ENCODE measurements at regions not wholly inside any gene's neighbourhood (a gene's known extent, or its start where the extent isn't known, plus 50 kb on each side); places are given as distances from the start of the nearest gene placed in this dataset.
A peak's percentile ranks its signal among the peaks of the same experiment; 100 is the strongest.

DNA sequence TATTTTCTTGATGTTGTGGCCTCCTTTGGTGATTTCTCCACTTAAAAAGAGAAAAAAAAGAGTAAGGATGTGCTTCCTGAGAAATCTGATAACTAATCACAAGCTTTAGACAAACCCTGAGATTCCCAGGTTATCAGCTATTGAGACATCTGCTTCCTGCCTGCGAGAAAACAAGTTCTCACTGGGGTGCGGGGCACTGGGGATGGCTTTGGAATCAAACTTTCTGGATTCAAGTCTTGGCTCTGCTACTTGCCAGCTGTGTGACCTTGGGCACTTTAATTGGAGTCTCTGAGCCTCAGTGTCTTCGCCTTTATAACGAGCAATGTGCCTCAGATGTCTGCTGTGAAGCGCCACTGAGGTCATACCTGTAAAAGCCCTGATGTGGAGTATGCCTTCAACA lies 152.5 kb upstream of the NAV2 start:
- DNase-seq = no peak

DNA sequence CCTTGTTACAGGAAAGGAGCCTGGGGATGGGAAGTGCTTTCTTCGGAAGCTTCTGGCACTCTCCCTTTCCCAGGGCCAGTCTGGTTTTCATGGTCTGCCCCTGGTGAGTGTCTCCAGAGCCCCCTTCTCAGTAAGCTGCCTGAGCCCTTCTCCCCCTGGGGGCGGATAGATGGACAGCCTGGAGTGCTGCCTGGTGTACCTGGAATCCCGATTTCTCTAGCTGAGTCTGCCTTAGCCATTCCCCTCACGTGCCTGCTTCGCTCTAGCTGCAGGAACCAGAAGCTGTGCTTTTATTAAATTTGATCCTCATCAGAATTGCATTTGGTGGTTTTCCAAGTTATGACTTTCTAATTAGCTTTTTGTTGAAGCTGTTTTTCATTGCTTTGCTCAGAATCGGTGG lies 152.9 kb upstream of the NAV2 start:
- no peak for DNase-seq

GRCh38 chr11:19558189-19558986 lies 154.2 kb upstream of the NAV2 start:
- no peak for DNase-seq

DNA sequence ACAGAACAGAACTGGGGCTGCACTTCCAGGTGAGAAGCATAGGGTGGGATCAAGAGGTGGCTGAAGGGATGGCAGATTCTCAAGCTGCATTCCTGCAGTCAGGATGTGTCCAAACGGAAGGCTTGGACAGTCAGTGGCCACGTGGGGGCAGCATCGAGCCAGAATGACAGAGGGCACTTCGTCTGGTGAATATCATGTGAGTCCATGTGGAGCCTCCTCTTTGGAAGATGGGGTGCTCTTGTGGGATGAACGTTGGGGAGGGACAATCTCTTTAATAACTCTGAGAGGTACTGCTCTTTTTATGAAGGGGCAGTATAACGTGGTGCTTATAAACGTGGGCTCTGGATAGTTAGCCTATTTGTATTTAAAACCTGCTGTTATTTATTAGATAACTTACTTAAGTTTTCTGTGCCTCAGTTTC lies 154.9 kb upstream of the NAV2 start:
- DNase-seq = peak in 1 of 2 donors; percentile 66

GRCh38 chr11:19557185-19557584 lies 155.5 kb upstream of the NAV2 start:
- no peak for DNase-seq

GRCh38 chr11:19555266-19555665 lies 157.4 kb upstream of the NAV2 start:
- DNase-seq = no peak

DNA sequence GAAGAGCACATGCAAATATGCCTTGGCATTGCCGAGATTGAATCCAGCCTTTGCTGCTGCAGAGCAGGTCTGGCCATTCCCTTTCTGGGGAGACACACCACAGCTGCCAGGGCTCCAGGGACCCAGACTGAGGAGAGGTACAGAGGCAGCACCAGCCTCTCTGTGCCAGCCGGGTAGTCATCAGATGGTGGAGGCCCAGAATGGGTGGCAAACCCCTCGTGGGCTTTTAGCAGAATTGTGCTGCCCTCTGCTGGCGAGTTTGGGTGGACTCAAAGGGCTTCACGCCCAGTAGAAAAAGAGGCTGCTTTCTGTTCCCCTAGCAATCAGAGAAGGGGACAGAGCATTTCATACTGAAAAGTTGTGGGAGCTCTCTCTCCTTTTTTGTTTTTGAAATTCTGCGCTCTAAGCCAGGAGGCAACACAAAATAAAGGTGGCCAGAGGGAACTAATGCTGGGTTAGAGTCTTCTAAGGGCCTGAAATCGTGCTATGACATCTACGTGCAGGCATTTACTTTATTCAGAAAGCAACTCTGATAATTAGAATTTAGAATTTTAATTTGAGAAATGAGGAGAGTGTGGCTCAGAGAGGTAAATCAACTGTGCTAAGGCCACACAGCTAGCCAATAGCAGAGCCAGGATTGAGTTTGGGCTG lies 158.8 kb upstream of the NAV2 start:
- peak; percentile 61 to 73 for DNase-seq

DNA sequence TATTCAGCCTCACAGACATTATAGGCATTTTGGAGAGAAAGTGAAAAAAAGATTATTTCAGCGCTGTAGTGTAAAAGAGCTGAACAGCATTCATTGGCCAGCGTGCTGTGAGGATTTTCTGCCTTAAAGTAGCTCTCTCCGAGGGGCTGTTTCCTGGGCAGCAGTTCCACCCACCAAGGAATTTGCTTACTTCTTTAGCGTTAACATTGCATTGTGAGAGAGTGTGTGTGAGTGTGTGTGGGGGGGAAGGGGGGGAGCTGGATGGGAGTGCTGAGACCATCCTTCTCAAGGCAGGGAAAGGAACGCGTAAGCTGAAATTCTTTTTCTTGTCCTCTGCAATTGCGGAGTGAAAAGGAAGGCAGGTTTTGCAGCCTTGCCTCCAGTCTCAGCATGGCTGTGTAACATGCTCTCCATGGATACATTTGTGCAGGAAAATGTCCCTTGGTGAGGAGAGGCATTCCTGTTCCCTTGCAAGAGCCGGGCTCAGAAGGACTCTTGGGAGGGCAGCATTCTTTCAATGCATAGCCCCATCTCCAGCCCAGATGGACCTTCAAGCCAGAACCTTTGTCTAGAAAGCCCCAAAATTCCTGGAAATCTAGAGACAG lies 159.9 kb upstream of the NAV2 start:
- DNase-seq = no peak

- DNase-seq = no peak
Measured at GRCh38 chr11:19552161-19552560, 160.5 kb upstream of the NAV2 start.

- DNase-seq = no peak
Measured at GRCh38 chr11:19551457-19551856, 161.2 kb upstream of the NAV2 start.

DNA sequence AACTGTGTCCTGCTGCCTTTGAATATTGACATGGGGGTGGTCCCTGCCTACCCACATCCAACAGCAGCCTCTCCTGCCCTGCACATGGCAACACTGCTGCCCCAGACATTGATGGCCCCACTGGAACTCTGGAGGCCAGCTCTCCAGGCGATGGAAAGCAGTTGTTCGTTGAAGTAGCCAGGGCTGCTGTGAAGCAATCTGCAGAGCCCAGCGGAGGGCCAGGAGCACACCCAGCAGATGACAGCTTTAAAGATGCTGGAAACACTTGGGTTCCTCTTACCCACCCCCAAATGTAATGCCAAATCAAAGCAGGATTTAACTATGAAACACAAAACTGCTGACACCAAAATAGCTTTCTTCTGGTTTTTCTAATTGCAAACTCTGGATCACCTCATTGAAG lies 165.6 kb upstream of the NAV2 start:
- no peak for DNase-seq

DNA sequence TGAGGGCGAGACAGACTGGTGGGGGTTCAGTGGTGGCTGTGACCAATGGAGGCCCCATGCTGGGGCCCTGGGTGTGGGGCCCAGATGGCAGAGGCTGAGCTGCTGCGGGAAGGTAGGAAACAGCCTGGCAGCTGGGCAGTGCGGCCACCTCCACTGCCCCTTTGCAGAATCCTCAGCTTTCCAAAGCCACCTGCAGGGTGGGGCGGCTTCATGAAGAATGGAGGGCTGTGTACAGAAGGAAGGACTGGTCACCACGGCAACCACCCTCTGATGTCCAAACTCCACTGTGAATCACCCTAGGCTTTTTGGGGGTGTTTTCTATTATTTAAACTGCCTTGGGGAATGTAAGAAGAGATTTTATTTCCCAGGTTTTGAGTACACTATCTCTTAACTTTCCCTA lies 166.3 kb upstream of the NAV2 start:
- no peak for DNase-seq

DNA sequence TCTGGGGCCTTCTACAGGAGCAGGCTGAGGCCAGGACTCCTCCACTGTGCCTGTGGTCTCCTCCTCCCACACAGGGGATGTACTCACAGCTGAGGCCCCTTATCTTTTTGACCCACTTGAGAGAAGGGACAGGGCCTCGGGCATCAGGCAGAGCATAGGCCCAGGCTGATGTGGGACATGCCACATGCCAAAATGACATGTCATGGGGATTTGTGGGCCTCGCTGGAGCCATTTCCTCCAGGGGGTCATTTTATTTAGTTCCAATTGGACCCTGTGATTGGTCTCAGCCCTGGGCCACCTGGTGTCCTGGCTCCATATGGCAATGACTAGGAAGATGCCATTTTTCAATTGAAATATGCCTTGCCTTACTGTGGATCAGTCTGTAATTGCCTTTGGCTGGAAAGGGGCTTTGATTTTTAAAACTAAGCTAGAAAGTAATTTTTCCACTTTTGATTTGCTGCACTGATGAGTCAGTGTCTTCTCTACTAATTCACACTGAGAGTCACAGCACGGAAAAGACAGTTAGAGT lies 171.1 kb upstream of the NAV2 start:
- no peak for DNase-seq

GRCh38 chr11:19539861-19540260 lies 172.8 kb upstream of the NAV2 start:
- DNase-seq = no peak

GRCh38 chr11:19537803-19538453 lies 174.7 kb upstream of the NAV2 start:
- no peak for DNase-seq

DNA sequence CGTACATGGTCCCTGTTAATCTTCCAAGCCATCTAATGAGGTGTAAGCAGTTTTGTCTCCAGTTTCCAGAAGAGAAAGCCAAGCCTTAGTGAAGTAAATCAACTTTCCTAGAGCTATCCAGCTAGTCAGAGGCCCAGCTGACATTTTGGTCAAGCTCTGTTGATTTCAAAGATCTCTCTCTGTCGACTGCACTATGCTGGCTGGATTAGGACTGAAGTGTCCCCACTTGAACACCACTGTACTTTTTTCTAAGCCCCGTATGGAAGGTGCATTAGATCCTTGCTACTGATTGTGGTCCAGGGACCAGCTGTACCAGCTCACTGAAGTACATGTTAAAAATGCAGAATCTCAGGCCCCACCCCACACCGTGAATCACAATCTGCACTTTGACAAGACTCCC lies 176.5 kb upstream of the NAV2 start:
- DNase-seq = no peak

GRCh38 chr11:19530505-19530904 lies 182.1 kb upstream of the NAV2 start:
- no peak for DNase-seq

DNA sequence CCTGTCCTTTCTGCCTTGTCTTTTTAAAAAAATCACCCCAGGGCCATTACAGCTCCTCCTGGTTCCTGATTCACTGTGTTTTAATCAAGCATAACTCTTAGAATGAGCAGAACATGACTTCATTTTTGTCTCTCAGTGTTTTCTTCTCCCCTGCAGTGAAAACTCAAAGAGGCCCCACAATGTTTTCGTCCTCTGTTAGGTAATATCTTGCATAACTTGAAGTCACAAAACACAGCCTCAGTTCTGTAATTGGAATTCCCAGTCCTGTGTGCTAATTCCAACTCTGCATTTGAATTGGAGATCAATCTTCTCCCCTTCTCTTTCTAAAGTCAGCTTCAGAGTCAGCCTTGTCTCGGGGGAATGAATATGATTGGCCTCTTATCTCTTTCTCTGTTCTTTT lies 186.5 kb upstream of the NAV2 start:
- no peak for DNase-seq

- no peak for DNase-seq
Measured at GRCh38 chr11:19525714-19526113, 186.9 kb upstream of the NAV2 start.

DNA sequence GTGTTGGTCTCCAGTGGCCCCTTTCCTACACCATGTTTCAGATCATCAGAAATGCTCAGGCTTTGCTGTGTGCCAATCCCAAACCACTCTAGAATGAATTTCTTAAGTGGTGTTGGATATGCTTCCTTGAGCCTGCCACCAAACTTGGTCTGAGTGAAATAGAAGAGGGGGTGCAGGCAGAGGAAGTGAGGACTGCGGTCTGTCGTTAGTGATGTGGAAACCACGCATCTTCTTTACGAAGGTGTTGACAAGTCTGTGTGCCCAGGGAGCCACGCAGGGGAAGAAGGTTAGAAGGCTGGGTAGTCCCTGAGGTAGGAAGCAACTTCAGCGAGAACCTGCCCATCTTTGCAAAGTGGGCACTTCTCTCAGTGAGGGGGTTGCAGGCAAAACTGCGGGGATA lies 187.4 kb upstream of the NAV2 start:
- no peak for DNase-seq

GRCh38 chr11:19524171-19524671 lies 188.4 kb upstream of the NAV2 start:
- DNase-seq = peak in 1 of 2 donors; percentile 6

DNA sequence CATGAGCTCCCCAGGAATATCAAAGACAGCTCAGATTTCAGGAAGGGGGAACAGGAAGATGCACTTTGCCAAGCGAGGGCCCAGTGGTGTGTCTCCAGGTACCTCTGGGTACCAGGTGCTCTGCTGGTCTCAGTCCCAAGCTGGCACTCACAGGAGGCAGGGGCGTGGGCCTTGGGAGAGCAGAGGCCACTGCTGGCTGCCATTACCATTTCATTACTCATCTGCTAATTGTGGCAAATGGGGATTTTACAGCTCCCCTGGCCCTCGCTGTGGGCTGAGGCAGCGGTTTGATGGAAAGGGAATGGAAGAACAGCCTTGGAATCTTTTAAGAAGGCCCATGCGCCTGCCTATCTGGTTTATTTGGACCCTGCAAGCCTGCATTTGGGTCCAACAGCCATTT lies 192.0 kb upstream of the NAV2 start:
- DNase-seq = no peak
